ENCODE measurements at regions not wholly inside any gene's neighbourhood (a gene's known extent, or its start where the extent isn't known, plus 50 kb on each side); places are given as distances from the start of the nearest gene placed in this dataset.

DNA sequence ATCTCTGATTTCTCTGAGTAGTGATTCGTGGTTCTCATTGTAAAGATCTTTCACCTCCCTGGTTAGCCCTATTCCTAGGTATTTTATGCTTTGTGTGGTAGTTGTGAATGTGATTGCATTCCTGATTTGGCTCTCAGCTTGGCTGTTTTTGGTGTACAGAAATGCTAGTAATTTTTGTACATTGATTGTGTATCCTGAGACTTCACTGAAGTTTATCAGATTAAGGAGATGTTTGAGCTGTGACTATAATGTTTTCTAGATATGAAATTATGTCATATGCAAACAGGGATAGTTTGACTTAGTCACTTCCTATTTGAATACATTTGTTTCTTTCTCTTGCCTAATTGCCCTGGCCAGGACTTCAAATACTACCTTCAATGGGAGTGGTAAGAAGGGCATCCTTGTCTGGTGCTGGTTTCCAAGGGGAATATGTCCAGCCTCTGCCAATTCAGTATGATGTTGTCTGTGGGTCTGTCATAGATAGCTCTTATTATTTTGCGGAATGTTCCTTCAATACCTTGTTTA lies 251.9 kb upstream of the ZNF804A start:
- Histone ChIP-seq H3K36me3 (ENCODE audit: insufficient read depth, low read length) (no peaks in the 10 kb centered on the region), H3F3A (ENCODE audit: insufficient read depth, low read length) (no peaks in the 10 kb centered on the region), H3K9me2 (ENCODE audit: low read depth, low read length) (no peaks in the 10 kb centered on the region), H3K4me2 (ENCODE audit: low read length) (no peak overlapping the region), H2AFZ (ENCODE audit: low read length) (no peak overlapping the region), H3K4me1 (ENCODE audit: insufficient read depth, low read length, severe bottlenecking) (peaks cover 6% of the 10 kb centered on the region), H3K9me3 (ENCODE audit: low read length) (peaks cover 5% of the 10 kb centered on the region; the same call in 1 of the 2 replicates), H3K4me3 (ENCODE audit: low read depth, low read length, poor library complexity, severe bottlenecking) (no peak overlapping the region), H3K9ac (ENCODE audit: low read length) (no peak overlapping the region), H3K27me3 (ENCODE audit: insufficient read depth, low read length) (no peaks in the 10 kb centered on the region), H3K79me2 (ENCODE audit: insufficient read depth, low read length) (no peaks in the 10 kb centered on the region), H3K27ac (ENCODE audit: low read depth, low read length, poor library complexity, severe bottlenecking) (no peak overlapping the region), H4K20me1 (ENCODE audit: insufficient read depth, low read length) (no peaks in the 10 kb centered on the region)
- TF ChIP-seq, protein P1, sequence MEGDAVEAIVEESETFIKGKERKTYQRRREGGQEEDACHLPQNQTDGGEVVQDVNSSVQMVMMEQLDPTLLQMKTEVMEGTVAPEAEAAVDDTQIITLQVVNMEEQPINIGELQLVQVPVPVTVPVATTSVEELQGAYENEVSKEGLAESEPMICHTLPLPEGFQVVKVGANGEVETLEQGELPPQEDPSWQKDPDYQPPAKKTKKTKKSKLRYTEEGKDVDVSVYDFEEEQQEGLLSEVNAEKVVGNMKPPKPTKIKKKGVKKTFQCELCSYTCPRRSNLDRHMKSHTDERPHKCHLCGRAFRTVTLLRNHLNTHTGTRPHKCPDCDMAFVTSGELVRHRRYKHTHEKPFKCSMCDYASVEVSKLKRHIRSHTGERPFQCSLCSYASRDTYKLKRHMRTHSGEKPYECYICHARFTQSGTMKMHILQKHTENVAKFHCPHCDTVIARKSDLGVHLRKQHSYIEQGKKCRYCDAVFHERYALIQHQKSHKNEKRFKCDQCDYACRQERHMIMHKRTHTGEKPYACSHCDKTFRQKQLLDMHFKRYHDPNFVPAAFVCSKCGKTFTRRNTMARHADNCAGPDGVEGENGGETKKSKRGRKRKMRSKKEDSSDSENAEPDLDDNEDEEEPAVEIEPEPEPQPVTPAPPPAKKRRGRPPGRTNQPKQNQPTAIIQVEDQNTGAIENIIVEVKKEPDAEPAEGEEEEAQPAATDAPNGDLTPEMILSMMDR (IDR thresholded peaks at IDR 0.05; ENCODE audit: low read length) = no peak
- no peak for TF ChIP-seq EZH2 (IDR thresholded peaks at IDR 0.05; ENCODE audit: borderline replicate concordance, low read length)

DNA sequence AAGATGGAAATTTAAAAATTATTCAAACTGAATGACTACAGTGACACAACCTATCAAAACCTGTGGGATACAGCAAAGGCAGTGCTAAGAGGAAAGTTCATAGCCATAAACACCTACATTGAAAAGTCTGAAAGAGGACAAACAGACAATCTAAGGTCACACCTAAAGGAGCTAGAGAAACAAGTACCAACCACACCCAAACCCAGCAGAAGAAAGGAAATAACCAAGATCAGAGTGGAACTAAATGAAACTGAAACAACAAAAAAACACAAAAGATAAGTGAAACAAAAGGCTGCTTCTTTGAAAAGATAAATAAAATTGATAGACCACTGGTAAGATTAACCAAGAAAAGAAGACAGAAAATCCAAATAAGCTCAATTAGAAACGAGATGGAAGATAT lies 247.2 kb upstream of the ZNF804A start:
- H2AFZ ChIP-seq (ENCODE audit: low read length) = no peak overlapping the region
- H3K9ac ChIP-seq (ENCODE audit: low read length) = no peak overlapping the region
- H3K4me3 ChIP-seq (ENCODE audit: low read depth, low read length, poor library complexity, severe bottlenecking) = no peak overlapping the region
- no peaks in the 10 kb centered on the region for H3K9me2 ChIP-seq (ENCODE audit: low read depth, low read length)
- no peak overlapping the region for H3K27ac ChIP-seq (ENCODE audit: low read depth, low read length, poor library complexity, severe bottlenecking)
- H3K4me1 ChIP-seq (ENCODE audit: insufficient read depth, low read length, severe bottlenecking) = peaks cover under 1% of the 10 kb centered on the region
- no peaks in the 10 kb centered on the region for H3F3A ChIP-seq (ENCODE audit: insufficient read depth, low read length)
- H3K36me3 ChIP-seq (ENCODE audit: insufficient read depth, low read length) = no peaks in the 10 kb centered on the region
- H3K4me2 ChIP-seq (ENCODE audit: low read length) = no peak overlapping the region
- H4K20me1 ChIP-seq (ENCODE audit: insufficient read depth, low read length) = no peaks in the 10 kb centered on the region
- H3K9me3 ChIP-seq (ENCODE audit: low read length) = peaks cover 5% of the 10 kb centered on the region; the same call in 1 of the 2 replicates
- H3K79me2 ChIP-seq (ENCODE audit: insufficient read depth, low read length) = no peaks in the 10 kb centered on the region
- TF ChIP-seq EZH2 (IDR thresholded peaks at IDR 0.05; ENCODE audit: borderline replicate concordance, low read length) = no peak
- TF ChIP-seq, protein P1 (IDR thresholded peaks at IDR 0.05; ENCODE audit: low read length) = no peak
- no peaks in the 10 kb centered on the region for H3K27me3 ChIP-seq (ENCODE audit: insufficient read depth, low read length)

DNA sequence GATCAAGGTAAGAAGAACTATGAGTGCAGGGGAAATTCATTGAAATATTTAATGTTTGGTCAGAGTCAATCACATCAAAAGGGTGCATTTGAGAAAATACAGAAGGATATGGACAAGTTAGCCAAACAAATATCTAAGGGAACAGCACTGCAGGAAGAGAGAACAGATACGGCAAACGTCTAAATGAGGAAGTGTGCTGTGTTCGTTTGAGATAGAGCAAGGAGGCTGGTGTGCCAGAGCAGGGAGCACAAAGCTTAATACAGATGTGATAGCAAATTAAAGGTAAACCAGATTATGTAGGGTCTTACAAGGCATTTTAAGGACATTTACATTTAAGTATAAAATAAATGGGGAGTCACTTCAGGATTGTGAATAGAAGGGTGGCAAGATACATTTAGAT lies 241.3 kb upstream of the ZNF804A start:
- Histone ChIP-seq H4K20me1 (ENCODE audit: insufficient read depth, low read length) (no peaks in the 10 kb centered on the region), H3K9me3 (ENCODE audit: low read length) (no peaks in the 10 kb centered on the region), H3K9ac (ENCODE audit: low read length) (peak overlapping the region; percentile 56), H3K4me3 (ENCODE audit: low read depth, low read length, poor library complexity, severe bottlenecking) (peak overlapping the region; percentile 44), H3F3A (ENCODE audit: insufficient read depth, low read length) (no peaks in the 10 kb centered on the region), H3K9me2 (ENCODE audit: low read depth, low read length) (no peaks in the 10 kb centered on the region), H3K4me2 (ENCODE audit: low read length) (peak overlapping the region; percentile 77), H3K27ac (ENCODE audit: low read depth, low read length, poor library complexity, severe bottlenecking) (peak overlapping the region; percentile 81), H3K27me3 (ENCODE audit: insufficient read depth, low read length) (no peaks in the 10 kb centered on the region), H3K4me1 (ENCODE audit: insufficient read depth, low read length, severe bottlenecking) (peaks cover 25% of the 10 kb centered on the region), H3K79me2 (ENCODE audit: insufficient read depth, low read length) (no peaks in the 10 kb centered on the region), H2AFZ (ENCODE audit: low read length) (peak overlapping the region; percentile 87), H3K36me3 (ENCODE audit: insufficient read depth, low read length) (no peaks in the 10 kb centered on the region)
- no peak for TF ChIP-seq EZH2 (IDR thresholded peaks at IDR 0.05; ENCODE audit: borderline replicate concordance, low read length)
- TF ChIP-seq, protein P1 (IDR thresholded peaks at IDR 0.05; ENCODE audit: low read length) = no peak

Data from OCI-LY1 (cell line).